ENCODE measurements at regions not wholly inside any gene's neighbourhood (a gene's known extent, or its start where the extent isn't known, plus 50 kb on each side); places are given as distances from the start of the nearest gene placed in this dataset.

DNA sequence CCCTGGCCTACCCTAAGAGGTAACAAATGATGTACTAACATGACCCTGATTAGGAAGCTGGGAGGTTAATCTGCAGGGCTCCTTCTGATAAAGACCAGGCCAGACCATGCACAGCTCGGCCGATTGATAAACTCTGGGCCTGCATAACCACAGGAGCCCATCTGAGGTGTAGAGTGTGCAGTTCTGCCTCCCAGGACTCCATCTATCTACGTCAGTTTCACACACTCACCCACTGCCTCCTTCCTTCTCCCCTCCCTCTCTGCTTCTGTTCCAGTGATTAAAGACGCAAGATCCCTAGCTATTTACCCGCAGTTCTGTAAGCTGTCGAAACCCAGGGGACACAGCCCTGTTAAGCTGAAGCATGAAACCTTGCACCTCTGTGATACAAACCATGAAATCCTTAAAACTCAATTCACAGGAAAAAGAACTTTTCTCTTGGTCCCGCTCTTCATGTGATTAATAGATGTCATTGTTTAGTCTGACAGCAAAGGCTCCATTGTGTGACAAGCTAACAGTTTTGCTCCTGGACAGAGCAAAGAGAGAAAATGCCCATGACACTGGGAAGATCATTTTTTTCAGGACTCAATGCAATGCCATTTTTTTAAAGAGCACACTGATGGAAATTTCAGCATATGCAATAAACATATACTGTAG lies 470.6 kb downstream of the MAFB start:
- Mint-ChIP-seq H3K9me3 (peaks cover 0 to 5% (median 1%) of the 10 kb centered on the region in 11 donors), H3K36me3 (no peaks in the 10 kb centered on the region), H3K27me3 (peaks cover 0 to 14% (median 0%) of the 10 kb centered on the region in 5 donors), H3K4me3 (no peak overlapping the region), H3K27ac (no peak overlapping the region), H3K4me1 (peaks cover 0 to 2% (median 0%) of the 10 kb centered on the region in 7 donors)
- ChIA-PET CTCF (no interaction called here), POLR2A (no interaction called here)
- Histone ChIP-seq H3K36me3 (ENCODE audit: control insufficient read depth in 2 of 3, insufficient read depth in 3 of 3, low read length in 3 of 3) (no peaks in the 10 kb centered on the region), H3K9me3 (ENCODE audit: control insufficient read depth in 2 of 3, low read length in 3 of 3) (no peaks in the 10 kb centered on the region), H3K27ac (ENCODE audit: low read depth, low read length) (no peak overlapping the region), H3K4me1 (ENCODE audit: control insufficient read depth in 2 of 2, insufficient read depth in 2 of 2, low read length in 2 of 2) (no peaks in the 10 kb centered on the region), H3K27me3 (ENCODE audit: control insufficient read depth in 2 of 2, insufficient read depth in 2 of 2, low read length in 2 of 2) (no peaks in the 10 kb centered on the region), H3K4me3 (ENCODE audit: low read length) (no peak overlapping the region)
- no peak for ATAC-seq
- no peak for DNase-seq
- intact Hi-C loops (cut with micrococcal nuclease): no loop called here

DNA sequence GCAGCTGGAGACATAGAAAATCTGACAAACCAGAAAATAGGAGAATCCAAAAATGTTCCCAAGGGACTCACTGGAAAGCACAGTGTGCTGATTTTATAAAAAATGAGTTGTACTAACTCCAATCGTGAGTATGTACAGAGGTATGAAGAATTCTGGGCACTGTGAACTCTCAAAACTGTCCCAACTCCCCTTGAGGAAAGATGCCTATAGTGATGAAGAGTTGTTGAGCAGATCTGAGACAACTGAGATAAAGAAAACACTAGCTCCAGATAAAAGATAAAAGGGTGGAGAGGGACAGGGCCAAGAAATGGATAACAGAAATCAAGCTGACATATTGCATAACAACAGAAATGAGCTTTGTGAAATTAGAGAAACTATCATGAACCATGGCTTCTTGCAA lies 481.4 kb downstream of the MAFB start:
- no peaks in the 10 kb centered on the region for H3K9me3 ChIP-seq (ENCODE audit: control insufficient read depth in 2 of 3, low read length in 3 of 3)
- H3K4me3 Mint-ChIP-seq: no peak overlapping the region
- H3K4me3 ChIP-seq (ENCODE audit: low read length): no peak overlapping the region
- no peaks in the 10 kb centered on the region for H3K36me3 ChIP-seq (ENCODE audit: control insufficient read depth in 2 of 3, insufficient read depth in 3 of 3, low read length in 3 of 3)
- H3K27me3 Mint-ChIP-seq: peaks cover 0 to 26% (median 9%) of the 10 kb centered on the region in 5 donors
- H3K27ac Mint-ChIP-seq: no peak overlapping the region
- no peak overlapping the region for H3K27ac ChIP-seq (ENCODE audit: low read depth, low read length)
- no peaks in the 10 kb centered on the region for H3K4me1 Mint-ChIP-seq
- POLR2A ChIA-PET: no interaction called here
- CTCF ChIA-PET: no interaction called here
- H3K36me3 Mint-ChIP-seq: peaks cover 0 to 4% (median 0%) of the 10 kb centered on the region in 5 donors
- DNase-seq (no peak), ATAC-seq (no peak)
- no peaks in the 10 kb centered on the region for H3K4me1 ChIP-seq (ENCODE audit: control insufficient read depth in 2 of 2, insufficient read depth in 2 of 2, low read length in 2 of 2)
- peaks cover 0 to 14% (median 5%) of the 10 kb centered on the region in 11 donors for H3K9me3 Mint-ChIP-seq
- H3K27me3 ChIP-seq (ENCODE audit: control insufficient read depth in 2 of 2, insufficient read depth in 2 of 2, low read length in 2 of 2): no peaks in the 10 kb centered on the region
- intact Hi-C loops (cut with micrococcal nuclease): no loop called here

DNA sequence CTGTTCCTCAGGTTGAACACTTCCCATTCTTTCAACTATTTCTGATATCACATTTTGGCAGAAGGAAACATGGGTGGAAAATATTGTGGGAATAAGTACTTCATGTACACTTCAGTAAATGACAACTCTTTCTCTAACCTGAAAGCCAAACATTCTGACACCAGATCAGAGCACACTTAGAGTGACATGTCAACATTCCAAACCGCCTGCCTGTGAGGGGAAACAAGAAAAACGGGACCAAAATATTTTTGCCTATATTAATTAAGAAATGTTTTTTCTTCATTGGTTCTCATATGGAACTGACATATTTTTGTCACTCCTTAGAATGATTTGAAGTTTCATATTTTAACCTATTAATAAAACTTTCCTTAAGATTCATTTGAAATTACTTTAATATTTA lies 483.1 kb downstream of the MAFB start:
- ATAC-seq (no peak), DNase-seq (no peak)
- H3K36me3 ChIP-seq (ENCODE audit: control insufficient read depth in 2 of 3, insufficient read depth in 3 of 3, low read length in 3 of 3): no peaks in the 10 kb centered on the region
- H3K27me3 ChIP-seq (ENCODE audit: control insufficient read depth in 2 of 2, insufficient read depth in 2 of 2, low read length in 2 of 2): no peaks in the 10 kb centered on the region
- no peak overlapping the region for H3K4me3 ChIP-seq (ENCODE audit: low read length)
- H3K27ac Mint-ChIP-seq: no peak overlapping the region
- H3K36me3 Mint-ChIP-seq: peaks cover 0 to 4% (median 0%) of the 10 kb centered on the region in 5 donors
- no peaks in the 10 kb centered on the region for H3K4me1 Mint-ChIP-seq
- peaks cover 0 to 14% (median 3%) of the 10 kb centered on the region in 11 donors for H3K9me3 Mint-ChIP-seq
- no peak overlapping the region for H3K27ac ChIP-seq (ENCODE audit: low read depth, low read length)
- H3K9me3 ChIP-seq (ENCODE audit: control insufficient read depth in 2 of 3, low read length in 3 of 3): no peaks in the 10 kb centered on the region
- CTCF ChIA-PET: no interaction called here
- intact Hi-C loops (cut with micrococcal nuclease): no loop called here
- no peak overlapping the region for H3K4me3 Mint-ChIP-seq
- no peaks in the 10 kb centered on the region for H3K4me1 ChIP-seq (ENCODE audit: control insufficient read depth in 2 of 2, insufficient read depth in 2 of 2, low read length in 2 of 2)
- POLR2A ChIA-PET: no interaction called here
- peaks cover 0 to 32% (median 10%) of the 10 kb centered on the region in 5 donors for H3K27me3 Mint-ChIP-seq

DNA sequence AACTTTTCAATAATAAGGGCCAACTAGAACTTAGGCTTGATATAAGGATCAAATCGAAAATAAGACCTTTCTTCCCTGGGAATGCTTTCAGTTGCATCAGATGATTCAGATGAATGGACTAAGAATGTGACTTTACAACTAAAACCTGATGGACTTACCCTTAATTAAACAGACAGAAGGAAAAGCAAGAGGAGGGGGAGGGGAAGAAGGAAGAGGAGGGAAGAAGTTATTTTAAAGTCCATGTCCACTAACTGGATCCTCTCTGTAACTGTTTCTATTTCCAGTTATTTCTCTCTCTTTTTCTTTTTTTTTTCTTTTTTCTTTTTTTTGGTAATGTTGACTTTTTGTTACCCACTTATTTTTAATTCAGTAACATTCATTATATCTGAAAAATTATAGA lies 486.0 kb downstream of the MAFB start:
- Histone ChIP-seq H3K9me3 (ENCODE audit: control insufficient read depth in 2 of 3, low read length in 3 of 3) (no peaks in the 10 kb centered on the region), H3K27me3 (ENCODE audit: control insufficient read depth in 2 of 2, insufficient read depth in 2 of 2, low read length in 2 of 2) (no peaks in the 10 kb centered on the region), H3K27ac (ENCODE audit: low read depth, low read length) (no peak overlapping the region), H3K4me1 (ENCODE audit: control insufficient read depth in 2 of 2, insufficient read depth in 2 of 2, low read length in 2 of 2) (no peaks in the 10 kb centered on the region), H3K36me3 (ENCODE audit: control insufficient read depth in 2 of 3, insufficient read depth in 3 of 3, low read length in 3 of 3) (no peaks in the 10 kb centered on the region), H3K4me3 (ENCODE audit: low read length) (no peak overlapping the region)
- ChIA-PET CTCF (no interaction called here), POLR2A (no interaction called here)
- Mint-ChIP-seq H3K9me3 (peaks cover 0 to 9% (median 2%) of the 10 kb centered on the region in 11 donors), H3K4me3 (no peak overlapping the region), H3K27me3 (peaks cover 0 to 27% (median 9%) of the 10 kb centered on the region in 5 donors), H3K4me1 (no peaks in the 10 kb centered on the region), H3K27ac (no peak overlapping the region), H3K36me3 (peaks cover 0 to 3% (median 0%) of the 10 kb centered on the region in 5 donors)
- no peak for ATAC-seq
- intact Hi-C loops (cut with micrococcal nuclease): no loop called here
- DNase-seq: no peak

DNA sequence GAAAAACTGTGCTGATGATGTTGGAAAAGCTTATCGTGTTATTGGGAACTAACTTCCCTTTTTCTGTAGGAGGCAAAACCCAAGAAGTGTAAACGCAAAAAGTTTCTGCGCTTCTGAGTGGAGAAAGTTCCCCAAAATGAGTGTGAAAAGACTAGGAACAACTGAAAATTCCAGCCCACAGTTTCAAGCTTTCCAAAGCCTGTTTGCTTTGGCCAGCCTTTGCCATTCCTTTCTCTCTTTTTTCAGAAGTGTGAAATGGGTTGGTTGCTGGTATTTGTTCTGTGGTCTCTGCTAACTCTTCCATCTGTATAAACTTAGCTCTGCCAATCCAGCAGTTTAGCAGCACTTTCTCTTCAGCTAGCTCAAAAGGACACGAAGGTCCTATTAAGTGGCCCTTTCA lies 491.3 kb downstream of the MAFB start:
- Histone ChIP-seq H3K27ac (ENCODE audit: low read depth, low read length) (no peak overlapping the region), H3K4me3 (ENCODE audit: low read length) (no peak overlapping the region), H3K4me1 (ENCODE audit: control insufficient read depth in 2 of 2, insufficient read depth in 2 of 2, low read length in 2 of 2) (no peaks in the 10 kb centered on the region), H3K27me3 (ENCODE audit: control insufficient read depth in 2 of 2, insufficient read depth in 2 of 2, low read length in 2 of 2) (no peaks in the 10 kb centered on the region), H3K9me3 (ENCODE audit: control insufficient read depth in 2 of 3, low read length in 3 of 3) (no peaks in the 10 kb centered on the region), H3K36me3 (ENCODE audit: control insufficient read depth in 2 of 3, insufficient read depth in 3 of 3, low read length in 3 of 3) (no peaks in the 10 kb centered on the region)
- intact Hi-C loops (cut with micrococcal nuclease): no loop called here
- no peaks in the 10 kb centered on the region for H3K36me3 Mint-ChIP-seq
- no peak for ATAC-seq
- H3K9me3 Mint-ChIP-seq: peaks cover 0 to 5% (median 0%) of the 10 kb centered on the region in 11 donors
- no peak overlapping the region for H3K27ac Mint-ChIP-seq
- POLR2A ChIA-PET: no interaction called here
- no peaks in the 10 kb centered on the region for H3K4me1 Mint-ChIP-seq
- H3K4me3 Mint-ChIP-seq: no peak overlapping the region
- CTCF ChIA-PET: no interaction called here
- DNase-seq: no peak
- H3K27me3 Mint-ChIP-seq: peaks cover 0 to 10% (median 0%) of the 10 kb centered on the region in 5 donors

DNA sequence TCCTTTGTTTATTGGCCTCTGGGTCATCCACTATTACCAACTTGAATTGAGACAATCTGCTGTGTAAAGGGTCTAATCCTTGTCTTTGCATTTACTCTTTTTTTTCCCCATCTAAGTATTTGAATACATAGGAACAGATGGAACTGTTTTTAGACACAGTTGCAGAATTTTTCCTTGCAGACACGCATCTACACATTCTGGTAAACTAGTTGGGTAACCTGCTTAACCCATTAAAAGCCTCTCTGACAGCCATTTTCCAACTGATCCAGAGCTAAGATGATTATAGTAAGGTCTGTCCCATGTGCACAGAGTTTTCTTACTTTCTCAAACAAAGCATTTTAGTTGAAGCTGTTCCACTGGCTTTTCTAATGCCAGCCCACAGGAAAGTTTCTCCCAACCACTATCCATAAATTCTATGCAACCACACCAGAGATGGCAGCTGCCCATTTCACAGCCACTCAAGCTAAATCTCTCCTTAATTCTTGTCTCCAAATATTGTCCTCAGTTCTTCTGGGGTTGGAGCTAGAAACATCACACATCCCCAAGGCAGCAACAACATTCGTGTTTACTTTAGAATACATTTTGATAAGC lies 492.1 kb downstream of the MAFB start:
- H3K27me3 Mint-ChIP-seq: peaks cover 0 to 8% (median 0%) of the 10 kb centered on the region in 5 donors
- no peak overlapping the region for H3K27ac Mint-ChIP-seq
- POLR2A ChIA-PET: no interaction called here
- Histone ChIP-seq H3K27me3 (ENCODE audit: control insufficient read depth in 2 of 2, insufficient read depth in 2 of 2, low read length in 2 of 2) (no peaks in the 10 kb centered on the region), H3K27ac (ENCODE audit: low read depth, low read length) (no peak overlapping the region), H3K9me3 (ENCODE audit: control insufficient read depth in 2 of 3, low read length in 3 of 3) (no peaks in the 10 kb centered on the region), H3K36me3 (ENCODE audit: control insufficient read depth in 2 of 3, insufficient read depth in 3 of 3, low read length in 3 of 3) (no peaks in the 10 kb centered on the region), H3K4me1 (ENCODE audit: control insufficient read depth in 2 of 2, insufficient read depth in 2 of 2, low read length in 2 of 2) (no peaks in the 10 kb centered on the region), H3K4me3 (ENCODE audit: low read length) (no peak overlapping the region)
- H3K4me3 Mint-ChIP-seq: no peak overlapping the region
- peaks cover 0 to 2% (median 0%) of the 10 kb centered on the region in 11 donors for H3K9me3 Mint-ChIP-seq
- no peaks in the 10 kb centered on the region for H3K4me1 Mint-ChIP-seq
- ATAC-seq (no peak), DNase-seq (no peak)
- CTCF ChIA-PET: no interaction called here
- intact Hi-C loops (cut with micrococcal nuclease): no loop called here
- no peaks in the 10 kb centered on the region for H3K36me3 Mint-ChIP-seq

DNA sequence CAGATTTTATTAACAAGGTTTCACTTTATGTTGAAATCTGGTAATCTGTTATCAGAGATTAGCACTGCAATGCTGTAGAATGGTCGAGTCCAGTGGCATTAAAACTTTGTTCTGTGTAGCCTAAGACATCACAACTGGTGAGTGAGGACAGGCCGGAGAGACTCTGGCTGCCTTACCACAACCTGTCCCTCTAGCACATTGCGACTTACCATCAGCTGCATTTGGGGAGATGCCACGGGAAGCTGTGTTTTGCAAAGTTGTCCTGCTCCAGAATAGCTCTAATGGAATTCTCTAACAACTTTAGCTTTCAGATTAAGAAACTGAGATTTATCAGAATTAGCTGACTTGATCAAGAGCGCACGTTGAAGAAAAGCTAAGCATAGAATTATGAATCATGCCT lies 493.3 kb downstream of the MAFB start:
- no peaks in the 10 kb centered on the region for H3K36me3 Mint-ChIP-seq
- peaks cover 0 to 2% (median 0%) of the 10 kb centered on the region in 11 donors for H3K9me3 Mint-ChIP-seq

More for the DNA sequence above, 493.3 kb downstream of the MAFB start:
- Histone ChIP-seq H3K4me3 (ENCODE audit: low read length) (no peak overlapping the region), H3K9me3 (ENCODE audit: control insufficient read depth in 2 of 3, low read length in 3 of 3) (no peaks in the 10 kb centered on the region), H3K27me3 (ENCODE audit: control insufficient read depth in 2 of 2, insufficient read depth in 2 of 2, low read length in 2 of 2) (no peaks in the 10 kb centered on the region), H3K36me3 (ENCODE audit: control insufficient read depth in 2 of 3, insufficient read depth in 3 of 3, low read length in 3 of 3) (no peaks in the 10 kb centered on the region), H3K27ac (ENCODE audit: low read depth, low read length) (no peak overlapping the region), H3K4me1 (ENCODE audit: control insufficient read depth in 2 of 2, insufficient read depth in 2 of 2, low read length in 2 of 2) (no peaks in the 10 kb centered on the region)
- ChIA-PET CTCF (no interaction called here), POLR2A (no interaction called here)
- H3K27me3 Mint-ChIP-seq: peaks cover 0 to 10% (median 0%) of the 10 kb centered on the region in 5 donors
- H3K4me3 Mint-ChIP-seq: no peak overlapping the region
- no peak for DNase-seq
- no peak overlapping the region for H3K27ac Mint-ChIP-seq
- H3K4me1 Mint-ChIP-seq: no peaks in the 10 kb centered on the region
- no peak for ATAC-seq
- intact Hi-C loops (cut with micrococcal nuclease): no loop called here

All from naive thymus-derived CD4-positive, alpha-beta T cell (primary cell).